ENCODE measurements at regions not wholly inside any gene's neighbourhood (a gene's known extent, or its start where the extent isn't known, plus 50 kb on each side); places are given as distances from the start of the nearest gene placed in this dataset.
A peak's percentile ranks its signal among the peaks of the same experiment; 100 is the strongest.

DNA sequence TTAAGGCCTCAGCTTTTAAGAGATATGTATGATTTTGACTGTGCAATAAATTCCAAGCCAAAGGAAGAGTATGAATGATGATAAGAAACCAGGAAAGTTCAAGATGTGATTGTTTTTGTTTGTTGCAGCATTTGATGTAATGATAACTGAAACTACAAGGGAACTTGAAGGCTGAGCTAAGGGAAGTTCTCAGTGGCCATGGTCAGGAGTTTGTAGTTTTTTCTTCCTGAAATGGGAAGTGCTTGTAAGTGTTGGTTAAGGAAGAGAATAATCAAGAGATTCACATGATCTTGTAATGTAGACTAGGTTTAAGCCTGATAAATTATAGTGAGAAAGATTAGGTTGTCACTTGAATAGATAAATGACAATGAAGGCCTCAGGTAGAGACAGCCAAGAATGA lies 53.4 kb downstream of the PTCHD4 start:
- DNase-seq (ENCODE audit: extremely low spot score, insufficient read length, low read depth): no peak
- FAIRE-seq: no peak

DNA sequence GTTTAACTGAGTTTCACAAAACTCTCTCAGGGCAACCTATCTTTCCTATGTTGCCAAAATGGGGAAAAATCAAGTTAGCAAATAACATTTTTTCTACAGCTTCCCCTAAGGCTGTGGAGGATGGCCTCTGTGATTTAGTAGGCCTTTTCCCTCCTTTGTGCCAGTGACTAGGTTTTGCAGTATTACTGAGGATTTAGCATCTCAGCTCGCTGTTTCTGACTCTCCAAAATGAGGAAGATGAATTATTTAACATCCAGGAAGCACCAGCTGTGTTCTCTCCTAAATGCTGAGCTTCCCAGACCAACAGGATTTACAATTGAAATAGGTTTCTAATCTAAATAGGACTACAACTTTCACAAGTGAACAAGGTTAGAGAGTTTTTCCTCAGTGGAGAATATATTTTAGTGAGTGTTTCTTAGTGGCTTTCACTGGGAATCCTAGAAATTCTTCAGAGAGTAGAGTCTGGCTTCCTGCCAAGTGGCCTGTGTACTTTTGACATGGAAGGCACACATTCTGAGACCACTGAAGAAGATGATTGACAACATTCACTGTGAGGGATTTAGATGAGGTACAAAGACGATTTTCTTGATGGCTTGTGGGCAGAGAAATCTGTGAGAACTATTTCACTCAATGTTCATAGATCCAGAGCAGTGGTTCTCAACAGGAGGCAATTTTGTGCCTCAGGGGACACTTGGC lies 62.4 kb downstream of the PTCHD4 start:
- DNase-seq (ENCODE audit: extremely low spot score, insufficient read length, low read depth) (no peak), FAIRE-seq (no peak)

DNA sequence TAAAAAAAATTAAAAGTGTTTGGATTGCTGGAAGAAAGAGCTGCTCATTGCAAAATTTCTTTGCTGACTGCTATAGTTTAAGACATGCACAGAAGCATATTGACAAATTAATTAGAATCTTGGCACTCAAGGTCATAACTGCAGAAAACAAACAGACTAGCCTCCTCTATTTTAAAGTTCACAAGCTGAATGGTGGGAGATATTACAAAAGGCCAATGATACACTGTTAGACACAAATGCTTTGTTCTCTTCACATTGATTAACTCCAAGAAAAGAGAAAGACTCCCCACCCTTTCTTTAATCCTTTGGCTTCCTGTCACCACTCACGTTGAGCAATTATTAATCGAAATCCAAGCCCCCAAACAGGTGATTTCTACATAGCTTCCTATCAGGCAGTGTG lies 69.1 kb downstream of the PTCHD4 start:
- FAIRE-seq: no peak
- no peak for DNase-seq (ENCODE audit: extremely low spot score, insufficient read length, low read depth)

DNA sequence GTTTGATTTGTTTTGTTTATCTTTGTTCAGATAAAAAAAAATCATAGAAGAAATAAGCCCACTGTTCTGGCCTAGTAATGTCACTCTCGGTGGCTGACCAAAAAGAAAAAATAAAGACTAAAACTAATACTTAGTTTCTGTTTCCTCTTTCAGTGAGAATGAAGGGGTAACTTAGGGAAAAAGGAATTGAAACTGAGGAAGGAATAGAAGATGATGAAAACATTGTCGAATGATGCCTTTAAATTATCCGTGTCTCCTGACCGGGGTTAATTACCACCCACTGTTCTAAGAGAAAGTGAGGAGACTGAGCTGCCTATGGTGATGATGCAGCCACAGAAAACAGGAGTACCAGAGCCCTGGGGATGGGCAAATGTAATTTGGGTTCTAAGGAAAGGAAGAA lies 73.1 kb downstream of the PTCHD4 start:
- DNase-seq (ENCODE audit: extremely low spot score, insufficient read length, low read depth): no peak
- FAIRE-seq: no peak

DNA sequence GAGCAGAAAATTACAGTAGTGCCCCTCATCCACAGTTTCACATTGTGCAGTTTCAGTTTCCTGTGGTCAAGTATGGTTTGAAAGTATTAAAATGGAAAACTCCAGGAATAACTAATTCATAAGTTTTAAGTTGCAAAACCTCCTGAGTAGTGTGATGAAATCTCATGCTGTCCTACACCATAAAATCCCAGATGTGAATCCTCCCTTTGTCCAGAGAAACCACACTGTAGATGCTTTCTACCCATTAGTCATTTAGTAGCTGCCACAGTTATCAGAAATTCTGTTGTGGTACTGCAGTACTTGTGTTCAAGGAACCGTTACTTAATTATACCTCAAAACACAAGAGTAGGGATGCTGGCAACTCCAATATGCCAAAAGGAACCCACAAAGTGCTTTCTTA lies 74.7 kb downstream of the PTCHD4 start:
- no peak for DNase-seq (ENCODE audit: extremely low spot score, insufficient read length, low read depth)
- peak; percentile 35 for FAIRE-seq

DNA sequence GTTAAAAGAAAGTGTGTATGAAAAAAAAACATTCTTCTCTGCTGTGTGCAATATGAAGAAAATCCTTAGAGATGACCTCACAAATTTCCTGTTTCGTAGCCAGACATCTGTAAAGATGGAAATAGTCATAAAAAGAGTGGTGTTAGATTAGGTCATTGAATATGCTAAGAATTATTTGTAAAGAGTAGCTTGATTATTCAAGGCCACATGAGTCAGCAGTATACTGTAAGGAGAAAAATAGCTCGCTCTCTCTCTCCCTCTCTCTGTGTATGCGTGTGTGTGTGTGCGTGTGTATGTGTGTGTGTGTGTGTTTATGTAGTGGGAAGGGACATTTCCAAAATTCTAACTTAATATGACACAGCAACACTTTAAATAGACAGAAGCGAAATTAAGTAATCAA lies 78.8 kb downstream of the PTCHD4 start:
- no peak for DNase-seq (ENCODE audit: extremely low spot score, insufficient read length, low read depth)
- no peak for FAIRE-seq

DNA sequence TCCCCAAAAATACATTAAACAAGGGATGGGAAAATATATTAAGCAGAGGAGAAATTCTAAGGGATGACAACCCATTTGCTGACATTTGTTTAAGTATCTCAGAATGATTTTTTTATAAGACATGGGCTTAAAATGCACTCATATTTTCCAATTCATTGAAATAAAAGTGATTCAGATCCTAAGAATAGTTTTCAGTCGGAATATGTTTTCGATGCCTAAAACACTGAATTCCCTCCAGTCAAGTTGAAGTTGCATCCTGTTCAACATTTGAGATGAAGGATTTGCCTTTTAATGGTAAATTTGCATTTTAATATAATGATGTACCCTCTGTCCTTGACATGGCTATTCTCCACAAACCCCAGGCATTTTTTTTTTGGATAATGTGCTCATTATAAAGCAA lies 79.3 kb downstream of the PTCHD4 start:
- no peak for FAIRE-seq
- no peak for DNase-seq (ENCODE audit: extremely low spot score, insufficient read length, low read depth)

DNA sequence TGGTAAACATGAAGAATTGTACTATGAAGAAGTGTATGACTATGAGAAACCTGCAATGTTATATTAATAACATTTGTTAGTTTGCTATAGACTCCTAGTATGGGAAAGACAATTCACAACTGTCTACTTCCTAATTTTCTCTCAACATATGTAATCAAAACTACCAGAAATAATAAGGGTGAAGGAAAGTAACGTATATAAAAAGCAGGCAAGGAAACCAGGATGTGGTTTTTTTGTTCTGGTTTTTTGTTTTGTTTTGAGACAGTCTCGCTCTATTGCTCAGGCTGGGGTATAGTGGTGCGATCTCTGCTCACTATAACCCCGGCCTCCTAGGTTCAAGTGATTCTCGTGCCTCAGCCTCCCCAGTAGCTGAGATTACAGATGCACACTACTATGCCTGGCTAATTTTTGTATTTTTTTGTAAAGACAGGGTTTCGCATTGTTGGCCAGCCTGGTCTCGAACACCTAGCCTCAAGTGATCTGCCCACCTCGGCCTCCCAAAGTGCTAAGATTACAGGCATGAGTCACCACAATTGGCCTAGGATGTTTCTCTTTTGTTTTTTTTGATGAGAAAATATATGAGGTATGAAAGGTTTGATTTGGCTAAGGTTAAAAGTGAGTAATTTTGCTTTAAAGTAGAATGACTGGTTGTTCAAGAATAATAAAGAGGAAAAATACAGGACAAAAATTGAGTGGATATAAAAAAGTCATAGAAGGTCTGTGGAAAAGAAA lies 83.1 kb downstream of the PTCHD4 start:
- no peak for FAIRE-seq

DNA sequence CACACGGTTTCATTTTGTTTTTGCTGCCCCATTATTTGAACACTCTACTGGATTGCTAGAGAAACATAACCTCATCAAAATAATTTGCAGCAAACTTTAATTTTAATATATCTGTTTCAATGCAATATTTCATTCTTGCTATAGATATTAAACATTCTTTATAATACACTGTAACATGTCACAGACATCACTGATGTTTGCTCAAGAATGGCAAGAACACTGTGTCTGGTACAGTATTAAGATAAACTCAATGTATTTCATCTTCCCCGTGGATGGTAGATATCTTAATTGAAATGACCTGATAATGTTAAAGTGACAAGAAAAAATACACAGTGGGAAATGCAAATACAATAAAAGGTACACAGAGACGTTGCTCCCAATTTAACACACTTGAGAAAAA lies 86.0 kb downstream of the PTCHD4 start:
- FAIRE-seq: no peak
- no peak for DNase-seq (ENCODE audit: extremely low spot score, insufficient read length, low read depth)

More for the DNA sequence above, 83.1 kb downstream of the PTCHD4 start:
- no peak for DNase-seq (ENCODE audit: extremely low spot score, insufficient read length, low read depth)

DNA sequence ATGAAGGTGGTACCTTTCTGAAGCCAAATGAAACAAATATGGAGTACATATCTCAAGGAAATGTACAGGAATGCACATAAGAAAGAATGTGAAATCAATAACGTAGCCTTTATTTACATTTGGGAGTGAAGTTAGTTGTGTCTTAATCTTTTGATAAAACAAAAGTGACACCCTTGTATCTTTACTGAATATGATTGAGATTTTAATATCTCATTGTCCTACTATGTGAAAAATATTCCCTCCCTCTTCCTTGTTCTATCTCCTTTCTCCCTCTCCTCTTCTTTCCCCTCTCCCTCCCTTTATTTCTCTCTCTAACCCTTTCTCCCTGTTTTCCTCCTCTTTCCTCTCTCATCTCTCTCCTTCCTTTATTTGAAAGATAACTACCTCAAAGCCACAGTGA lies 89.1 kb downstream of the PTCHD4 start:
- no peak for FAIRE-seq
- no peak for DNase-seq (ENCODE audit: extremely low spot score, insufficient read length, low read depth)

DNA sequence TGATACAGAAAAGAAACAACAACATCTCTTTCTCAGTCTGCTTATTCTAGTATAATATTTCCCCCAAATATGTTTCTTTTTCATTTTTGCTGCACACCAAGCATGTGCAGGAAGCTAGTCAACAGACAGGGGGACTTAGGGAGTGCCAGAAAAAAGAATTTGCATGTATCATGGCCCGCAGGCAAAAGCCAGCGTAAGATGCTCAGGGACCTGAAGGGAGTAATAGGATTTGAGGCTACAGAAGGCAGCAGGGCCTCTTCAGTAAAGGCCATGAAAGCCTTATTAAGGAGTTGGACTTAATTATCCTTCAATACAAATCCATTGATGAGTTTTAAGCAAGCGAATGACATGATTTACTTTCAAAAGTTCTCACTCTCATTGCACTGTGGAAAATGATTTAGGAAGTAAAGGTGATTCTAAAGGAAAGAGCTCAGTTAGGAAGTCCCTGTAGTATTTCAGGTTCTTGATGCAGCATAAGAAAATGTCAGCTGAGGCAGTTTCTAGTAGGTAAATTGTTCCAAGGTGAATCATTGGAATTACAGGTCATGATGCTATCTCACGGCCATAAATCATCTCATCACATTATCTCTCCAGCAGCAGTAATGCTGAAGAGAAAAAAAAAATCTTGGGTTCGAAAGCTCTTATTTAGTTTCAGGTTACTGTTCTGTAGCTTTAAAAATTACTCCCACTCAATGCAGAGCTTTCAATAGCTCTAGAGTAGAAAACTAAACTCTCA lies 94.8 kb downstream of the PTCHD4 start:
- FAIRE-seq (no peak), DNase-seq (ENCODE audit: extremely low spot score, insufficient read length, low read depth) (no peak)

DNA sequence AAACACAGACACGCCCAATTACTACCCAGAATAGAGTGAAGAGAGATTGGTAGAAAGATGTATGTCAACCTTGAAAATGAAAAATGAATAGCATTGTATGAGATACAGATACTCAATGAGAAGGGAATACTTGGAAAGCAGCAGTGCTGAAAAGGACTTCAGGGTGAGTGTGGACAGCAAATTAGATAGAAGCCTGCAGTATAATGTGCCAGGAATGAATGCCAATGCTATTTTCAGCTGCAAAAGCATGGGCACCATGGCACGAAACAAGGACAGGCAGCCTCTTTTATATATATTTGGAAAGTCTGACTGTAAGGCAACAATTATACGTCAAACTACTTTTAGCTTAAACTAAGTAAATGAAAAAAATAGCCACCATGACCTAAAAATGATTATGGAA lies 118.2 kb downstream of the PTCHD4 start:
- DNase-seq (ENCODE audit: extremely low spot score, insufficient read length, low read depth): no peak
- no peak for FAIRE-seq

DNA sequence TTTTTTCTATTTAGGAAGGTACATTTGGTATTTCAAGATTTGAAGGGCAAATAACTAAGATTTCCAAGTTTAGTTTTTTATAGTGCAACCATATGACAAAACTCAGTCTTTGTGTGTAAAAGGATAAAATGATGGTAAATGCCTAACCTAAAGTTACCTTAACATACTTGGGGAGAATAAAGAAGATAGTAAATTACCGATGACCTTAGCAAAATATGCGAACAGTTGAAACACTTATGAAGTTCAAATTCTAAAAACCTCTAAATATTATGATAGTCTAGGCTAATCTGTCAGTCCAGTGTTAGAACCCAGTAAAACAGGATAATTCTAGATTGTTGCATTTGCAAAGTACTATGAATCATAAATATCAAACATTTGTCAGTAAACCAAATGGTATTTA lies 127.5 kb downstream of the PTCHD4 start:
- no peak for FAIRE-seq
- no peak for DNase-seq (ENCODE audit: extremely low spot score, insufficient read length, low read depth)

DNA sequence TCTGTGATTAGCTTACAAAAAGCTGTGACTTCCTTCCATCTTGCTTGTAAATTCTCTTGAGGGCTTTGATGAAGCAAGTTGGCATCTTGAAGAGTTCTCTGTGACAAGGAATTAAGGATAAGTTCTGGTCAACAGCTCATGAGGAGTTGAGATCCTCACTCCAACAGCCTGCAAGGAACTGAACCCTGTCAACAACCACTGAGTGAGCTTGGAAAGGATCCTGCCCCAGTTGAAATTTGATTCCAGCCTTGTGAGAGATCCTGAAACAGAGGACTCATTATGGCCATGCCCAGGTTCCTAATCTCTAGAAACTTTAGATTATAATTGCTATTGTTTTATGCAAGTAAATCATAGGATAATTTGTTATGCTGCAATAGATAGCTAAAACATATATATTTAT lies 133.7 kb downstream of the PTCHD4 start:
- DNase-seq (ENCODE audit: extremely low spot score, insufficient read length, low read depth) (no peak), FAIRE-seq (no peak)

DNA sequence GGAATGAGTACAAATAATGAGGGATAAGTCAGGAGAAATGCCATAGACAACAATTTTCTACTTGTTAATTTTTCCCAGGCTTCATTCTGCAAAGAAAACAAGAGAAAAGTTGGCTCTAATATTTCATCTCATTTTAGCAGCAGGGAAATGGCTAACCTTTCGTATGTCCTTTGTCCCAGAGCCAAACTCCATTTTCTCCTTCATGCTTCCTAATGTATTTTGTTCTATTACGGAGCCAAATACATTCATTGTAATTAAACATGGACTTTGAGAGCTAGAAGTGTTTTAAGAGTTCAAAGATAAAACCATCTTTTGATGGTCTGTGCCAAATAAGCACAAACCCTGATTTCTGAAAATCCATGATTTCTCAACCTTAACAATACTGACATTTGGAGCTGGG lies 136.9 kb downstream of the PTCHD4 start:
- no peak for DNase-seq (ENCODE audit: extremely low spot score, insufficient read length, low read depth)
- FAIRE-seq: no peak

DNA sequence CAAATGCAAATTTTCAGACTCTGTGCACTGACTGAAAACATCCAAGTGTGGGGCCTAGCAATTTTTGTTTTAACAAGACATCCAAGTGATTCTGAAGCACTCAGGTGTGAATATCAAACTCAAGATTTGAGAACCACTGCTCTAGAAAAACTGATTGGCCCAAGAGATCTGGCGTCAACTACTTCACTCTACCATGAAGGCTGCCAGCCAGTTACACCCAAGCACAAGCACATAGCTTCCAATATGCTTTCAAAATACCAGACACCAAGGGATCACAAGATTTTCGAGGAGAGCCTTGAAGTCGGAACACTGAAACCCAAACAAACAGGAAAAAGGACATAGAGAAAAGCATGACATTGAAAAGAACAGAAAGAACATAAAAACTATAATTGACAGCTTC lies 140.2 kb downstream of the PTCHD4 start:
- no peak for DNase-seq (ENCODE audit: extremely low spot score, insufficient read length, low read depth)
- no peak for FAIRE-seq

DNA sequence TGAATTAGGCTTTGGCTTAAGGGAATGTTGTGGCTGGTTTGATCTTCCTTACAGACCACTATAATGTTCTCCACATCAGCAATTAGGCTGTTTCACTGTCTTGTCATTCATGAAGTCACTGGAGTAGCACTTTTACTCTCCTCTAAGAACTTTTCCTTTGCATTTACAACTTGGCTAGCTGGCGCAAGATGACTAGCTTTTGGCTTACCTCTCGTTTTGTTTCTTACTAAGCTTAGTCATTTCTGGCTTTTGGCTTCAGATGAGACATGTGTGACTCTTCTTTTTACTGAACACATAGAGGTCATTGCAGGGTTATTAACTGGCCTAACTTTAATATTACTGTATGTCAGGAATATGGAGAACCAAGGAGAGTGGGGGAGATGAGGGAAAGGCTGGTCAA lies 143.2 kb downstream of the PTCHD4 start:
- DNase-seq (ENCODE audit: extremely low spot score, insufficient read length, low read depth) (no peak), FAIRE-seq (no peak)

DNA sequence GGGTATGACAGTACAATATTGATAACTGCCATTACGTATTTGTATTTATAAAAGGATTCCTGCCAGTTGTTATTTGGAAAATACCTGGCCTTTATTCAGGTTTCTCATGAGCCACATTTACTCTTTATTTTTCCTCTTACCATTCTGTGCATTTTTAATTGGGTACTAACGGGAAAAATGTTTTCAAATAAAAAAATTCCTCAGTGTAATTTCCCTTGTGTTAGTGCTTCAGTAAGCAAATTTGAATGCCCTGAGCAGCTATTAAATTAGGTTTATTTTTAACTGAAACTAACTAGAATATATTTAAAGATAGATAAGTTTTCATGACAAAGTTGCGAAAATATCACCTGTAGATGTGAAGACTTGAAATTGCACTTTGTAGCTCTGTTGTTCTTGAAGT lies 146.0 kb downstream of the PTCHD4 start:
- FAIRE-seq (no peak), DNase-seq (ENCODE audit: extremely low spot score, insufficient read length, low read depth) (no peak)

DNA sequence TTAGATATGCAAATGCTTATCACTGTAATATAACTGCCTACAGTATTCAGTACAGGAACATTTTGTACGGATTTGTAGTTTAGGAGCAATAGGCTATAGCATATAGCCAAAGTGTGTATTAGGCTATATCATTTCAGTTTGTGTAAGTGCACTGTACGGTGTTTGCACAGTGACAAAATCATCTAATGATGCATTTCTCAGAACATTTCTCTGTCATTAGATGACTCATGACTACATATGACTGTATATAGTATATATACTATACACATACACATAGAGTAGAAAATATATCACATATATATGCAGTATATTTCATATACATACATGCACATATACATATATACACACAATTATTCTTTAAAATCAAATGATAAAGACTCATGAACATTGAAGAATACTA lies 158.4 kb downstream of the PTCHD4 start:
- FAIRE-seq (no peak), DNase-seq (ENCODE audit: extremely low spot score, insufficient read length, low read depth) (no peak)

DNA sequence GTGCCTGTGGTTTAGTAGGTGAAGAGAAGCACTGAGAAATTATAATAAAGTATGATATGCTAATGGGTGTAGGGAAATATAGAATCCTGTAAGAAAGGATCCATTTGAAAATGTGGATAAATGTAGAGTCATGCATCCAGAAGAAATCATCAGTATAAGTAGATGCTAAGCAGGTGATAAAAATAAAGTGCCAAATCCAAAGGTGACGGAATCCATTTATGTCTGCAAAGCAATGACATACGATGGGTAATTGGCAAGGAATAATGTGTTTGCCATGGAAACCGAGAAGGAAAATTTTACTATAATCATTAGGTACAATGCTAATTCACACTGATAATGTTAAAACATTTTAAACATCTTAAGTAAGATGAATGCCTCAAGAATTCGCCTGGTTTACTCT lies 163.0 kb downstream of the OPN5 start:
- DNase-seq (ENCODE audit: extremely low spot score, insufficient read length, low read depth) (no peak), FAIRE-seq (no peak)

DNA sequence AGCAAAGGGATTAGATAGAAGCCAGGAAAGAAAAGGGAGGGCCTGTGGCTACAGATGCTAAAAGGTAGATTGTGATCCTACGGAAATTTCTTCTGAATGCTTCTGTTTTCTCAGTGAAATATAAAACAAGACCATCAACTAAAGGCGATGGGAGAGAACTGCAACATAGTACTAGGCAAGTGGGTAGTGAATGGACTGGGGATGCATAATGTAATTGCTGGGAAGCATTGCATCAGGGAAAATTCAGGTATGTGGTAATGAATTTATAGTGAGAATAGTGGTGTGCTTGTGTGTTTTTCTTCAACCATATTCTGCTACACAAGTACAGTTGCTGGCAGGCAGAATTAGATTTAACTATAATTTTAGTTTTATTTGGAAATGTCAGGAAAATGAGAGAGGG lies 156.6 kb downstream of the OPN5 start:
- DNase-seq (ENCODE audit: extremely low spot score, insufficient read length, low read depth) (no peak), FAIRE-seq (no peak)
